MM.1S (cell line): ENCODE measurements at regions not wholly inside any gene's neighbourhood (a gene's known extent, or its start where the extent isn't known, plus 50 kb on each side); places are given as distances from the start of the nearest gene placed in this dataset.
A peak's percentile ranks its signal among the peaks of the same experiment; 100 is the strongest.

Experiments used
- DNase-seq: peaks from one replicate; pipeline ENCODE4 v3.0.0-alpha.2; 2015
- H2AFZ ChIP-seq: fragments of 300-600 bp; sonication (generic); 2 replicates; pipeline ENCODE4 v1.6.0; 2016; ENCODE audit warnings: antibody characterized with exemption, low read length
- H3F3A ChIP-seq: fragments of 300-600 bp; sonication (generic); 2 replicates; pipeline ENCODE4 v1.6.1; 2016; ENCODE audit warnings: mild to moderate bottlenecking, antibody characterized with exemption, low read length, moderate library complexity, mixed read lengths; ENCODE audit not compliant: insufficient read depth
- H3K27ac ChIP-seq: fragments of 300-600 bp; sonication (generic); 2 replicates; pipeline ENCODE4 v1.5.1; 2016; ENCODE audit warnings: mild to moderate bottlenecking, low read length
- H3K27me3 ChIP-seq: fragments of 300-600 bp; sonication (generic); replicated peaks from 2 replicates; pipeline ENCODE4 v1.6.0; 2016; ENCODE audit warnings: low read length; ENCODE audit not compliant: insufficient read depth
- H3K36me3 ChIP-seq: fragments of 300-600 bp; sonication (generic); replicated peaks from 2 replicates; pipeline ENCODE4 v1.6.1; 2016; ENCODE audit warnings: mild to moderate bottlenecking, low read length, mixed read lengths; ENCODE audit not compliant: insufficient read depth
- H3K4me1 ChIP-seq: fragments of 300-600 bp; sonication (generic); 2 replicates; pipeline ENCODE4 v1.6.1; 2016; ENCODE audit warnings: low read length, mixed read lengths
- H3K4me2 ChIP-seq: fragments of 300-600 bp; sonication (generic); 2 replicates; pipeline ENCODE4 v1.6.0; 2016; ENCODE audit warnings: low read depth, low read length
- H3K4me3 ChIP-seq: fragments of 300-600 bp; sonication (generic); 2 replicates; pipeline ENCODE4 v1.5.1; 2016; ENCODE audit warnings: low read length, mixed read lengths
- H3K79me2 ChIP-seq: fragments of 300-600 bp; sonication (generic); 2 replicates; pipeline ENCODE4 v1.6.1; 2016; ENCODE audit warnings: mixed run types, low read length, mixed read lengths
- H3K9ac ChIP-seq: fragments of 300-600 bp; sonication (generic); 2 replicates; pipeline ENCODE4 v1.6.1; 2016; ENCODE audit warnings: low read length, mixed read lengths
- H3K9me2 ChIP-seq: fragments of 300-600 bp; sonication (generic); replicated peaks from 2 replicates; pipeline ENCODE4 v1.6.1; 2016; ENCODE audit warnings: mild to moderate bottlenecking, low read length, mixed read lengths; ENCODE audit not compliant: insufficient read depth
- H3K9me3 ChIP-seq: fragments of 300-600 bp; sonication (generic); replicated peaks from 2 replicates; pipeline ENCODE4 v1.6.1; 2016; ENCODE audit warnings: mild to moderate bottlenecking, low read length, mixed read lengths; ENCODE audit not compliant: insufficient read depth
- H4K20me1 ChIP-seq: fragments of 300-600 bp; sonication (generic); 2 replicates; pipeline ENCODE4 v1.6.1; 2016; ENCODE audit warnings: mild to moderate bottlenecking, low read length, moderate library complexity, mixed read lengths; ENCODE audit not compliant: insufficient read depth
- CTCF ChIP-seq: fragments of 300-600 bp; sonication (generic); IDR thresholded peaks from 2 replicates; pipeline ENCODE4 v1.5.1; 2016; ENCODE audit warnings: antibody characterized with exemption, low read length, mixed read lengths
- EZH2 ChIP-seq: fragments of 300-600 bp; sonication (generic); optimal IDR thresholded peaks from 2 replicates; pipeline ENCODE3; 2017; ENCODE audit warnings: low read depth, mild to moderate bottlenecking, antibody characterized with exemption, low read length, mixed read lengths
- EZH2phosphoT487 ChIP-seq: fragments of 300-600 bp; sonication (generic); IDR thresholded peaks from 2 replicates; pipeline ENCODE4 v1.6.1; 2018; ENCODE audit warnings: antibody characterized with exemption, low read length

- peaks cover 4% of the 10 kb centered on the region; the same call in 1 of the 2 replicates for H3K36me3 ChIP-seq
- no peak overlapping the region for H3K4me2 ChIP-seq
- H3K27ac ChIP-seq = no peak overlapping the region
- no peaks in the 10 kb centered on the region for H3K79me2 ChIP-seq
- H3K4me1 ChIP-seq = no peaks in the 10 kb centered on the region
- no peaks in the 10 kb centered on the region for H3K9me3 ChIP-seq
- H4K20me1 ChIP-seq = no peaks in the 10 kb centered on the region
- no peak overlapping the region for H3K4me3 ChIP-seq
- no peak overlapping the region for H2AFZ ChIP-seq
- no peaks in the 10 kb centered on the region for H3F3A ChIP-seq
- no peaks in the 10 kb centered on the region for H3K27me3 ChIP-seq
- H3K9ac ChIP-seq = no peak overlapping the region
- TF ChIP-seq EZH2 (no peak), CTCF (no peak), EZH2phosphoT487 (no peak)
- no peaks in the 10 kb centered on the region for H3K9me2 ChIP-seq
- DNase-seq = no peak
Measured at GRCh38 chr4:122219356-122219755, 67.2 kb downstream of the BLTP1 start.

- H3K27ac ChIP-seq = no peak overlapping the region
- H2AFZ ChIP-seq = no peak overlapping the region
- no peaks in the 10 kb centered on the region for H3K9me3 ChIP-seq
- H3K79me2 ChIP-seq = no peaks in the 10 kb centered on the region
- no peaks in the 10 kb centered on the region for H3F3A ChIP-seq
- H3K27me3 ChIP-seq = no peaks in the 10 kb centered on the region
- no peaks in the 10 kb centered on the region for H3K4me1 ChIP-seq
- H3K36me3 ChIP-seq = peaks cover 4% of the 10 kb centered on the region; the same call in 1 of the 2 replicates
- TF ChIP-seq CTCF (no peak), EZH2 (no peak), EZH2phosphoT487 (no peak)
- no peak for DNase-seq
- H3K4me3 ChIP-seq = no peak overlapping the region
- H3K4me2 ChIP-seq = no peak overlapping the region
- H3K9me2 ChIP-seq = no peaks in the 10 kb centered on the region
- H4K20me1 ChIP-seq = no peaks in the 10 kb centered on the region
- H3K9ac ChIP-seq = no peak overlapping the region
Measured at GRCh38 chr4:122221322-122221721, 69.2 kb downstream of the BLTP1 start.

GRCh38 chr4:122224348-122224747 is 72.2 kb downstream of the BLTP1 start:
- H3K4me1 ChIP-seq = no peaks in the 10 kb centered on the region
- H3K9ac ChIP-seq = no peak overlapping the region
- H3K4me3 ChIP-seq = no peak overlapping the region
- no peak overlapping the region for H3K4me2 ChIP-seq
- no peaks in the 10 kb centered on the region for H3K9me2 ChIP-seq
- H4K20me1 ChIP-seq = no peaks in the 10 kb centered on the region
- H3K36me3 ChIP-seq = peaks cover 4% of the 10 kb centered on the region; the same call in 1 of the 2 replicates
- H3F3A ChIP-seq = no peaks in the 10 kb centered on the region
- no peaks in the 10 kb centered on the region for H3K27me3 ChIP-seq
- H3K27ac ChIP-seq = no peak overlapping the region
- TF ChIP-seq EZH2phosphoT487 = no peak
- TF ChIP-seq CTCF = peak; percentile 38
- peak; percentile 9 for DNase-seq
- no peaks in the 10 kb centered on the region for H3K9me3 ChIP-seq
- no peaks in the 10 kb centered on the region for H3K79me2 ChIP-seq
- no peak overlapping the region for H2AFZ ChIP-seq

GRCh38 chr4:122227202-122227601 is 75.1 kb downstream of the BLTP1 start:
- Histone ChIP-seq H2AFZ (no peak overlapping the region), H3K9me3 (no peaks in the 10 kb centered on the region), H3K4me2 (no peak overlapping the region), H3K36me3 (no peaks in the 10 kb centered on the region), H3K9me2 (no peaks in the 10 kb centered on the region), H3K4me3 (no peak overlapping the region), H3K9ac (no peak overlapping the region), H3F3A (no peaks in the 10 kb centered on the region), H3K27ac (no peak overlapping the region), H3K79me2 (no peaks in the 10 kb centered on the region), H3K4me1 (no peaks in the 10 kb centered on the region), H3K27me3 (no peaks in the 10 kb centered on the region), H4K20me1 (no peaks in the 10 kb centered on the region)
- no peak for DNase-seq
- no peak for TF ChIP-seq EZH2phosphoT487
- no peak for TF ChIP-seq EZH2
- TF ChIP-seq CTCF = no peak
